Upper lobe of left lung (tissue), 6 donors: ENCODE measurements at regions not wholly inside any gene's neighbourhood (a gene's known extent, or its start where the extent isn't known, plus 50 kb on each side); places are given as distances from the start of the nearest gene placed in this dataset.

Experiments
- ATAC-seq, 2 donors: fragments of 200-7000 bp; cut with Tn5 transposase; one replicate each; pipeline ENCODE4 v1.9.1; 2022; ENCODE audit warnings: mild to moderate bottlenecking in 2 of 2, moderate library complexity in 2 of 2; ENCODE audit not compliant: low FRiP score in 2 of 2
- DNase-seq, 2 donors: peaks; one replicate each; pipeline ENCODE4 v3.0.0-alpha.2; 2019 to 2020
- H3K27ac ChIP-seq, 4 donors: fragments of 200-600 bp; sonication (generic); one replicate each; pipeline ENCODE4 v1.5.1; 2016 to 2019
- H3K27me3 ChIP-seq, 4 donors: fragments of 200-600 bp; sonication (generic); one replicate each; pipeline ENCODE4 v1.5.1; 2017 to 2019
- H3K36me3 ChIP-seq, 4 donors: fragments of 200-600 bp; sonication (generic); one replicate each; pipeline ENCODE4 v1.5.1; 2016 to 2019
- H3K4me1 ChIP-seq, 4 donors: fragments of 200-600 bp; sonication (generic); one replicate each; pipeline ENCODE4 v1.5.1; 2018 to 2019
- H3K4me3 ChIP-seq, 4 donors: fragments of 200-600 bp; sonication (generic); one replicate each; pipeline ENCODE4 v1.5.1; 2017 to 2019; ENCODE audit warnings: mild to moderate bottlenecking in 2 of 4, moderate library complexity in 1 of 4
- H3K9me3 ChIP-seq, 4 donors: fragments of 200-600 bp; sonication (generic); one replicate each; pipeline ENCODE4 v1.5.1; 2018 to 2019
- CTCF ChIP-seq, 6 experiments: fragments of 450-650 bp in 4 of 6; fragments of 200-600 bp in 2 of 6; sonication (generic) in 2 of 6; IDR thresholded peaks; one replicate each; pipeline ENCODE4 v1.5.1; 2016 to 2019; ENCODE audit warnings: antibody characterized with exemption in 6 of 6
- EP300 ChIP-seq, 4 donors: sonication (generic); formaldehyde crosslinking; IDR thresholded peaks; one replicate each; pipeline ENCODE4 v1.5.1; 2017; ENCODE audit warnings: antibody characterized with exemption in 4 of 4, control low read depth in 2 of 4
- POLR2A ChIP-seq, 4 donors: fragments of 450-650 bp; IDR thresholded peaks; one replicate each; pipeline ENCODE4 v1.5.1; 2016 to 2017; ENCODE audit warnings: antibody characterized with exemption in 4 of 4, mild to moderate bottlenecking in 2 of 4
- POLR2AphosphoS5 ChIP-seq, 2 donors: sonication (generic); formaldehyde crosslinking; IDR thresholded peaks; one replicate each; pipeline ENCODE4 v1.5.1; 2017; ENCODE audit warnings: antibody characterized with exemption in 2 of 2
- WGBS, 2 donors: methylation state at CpG; one replicate each; pipeline ENCODE4 v1.1.5; 2017 to 2018; 5-methylcytosine and 5-hydroxymethylcytosine counted together
- donor health status: DM: no; HTN: no; CAD: no; lungs with moderate emphysema.
- donor health status: DM: no; HTN: yes; CAD: no; lungs with severe emphysema.

GRCh38 chr5:79898611-79899010 lies 92.5 kb downstream of the MTX3 start:
- Histone ChIP-seq H3K36me3 (no peaks in the 10 kb centered on the region), H3K27me3 (no peaks in the 10 kb centered on the region), H3K4me1 (no peaks in the 10 kb centered on the region), H3K4me3 (no peak overlapping the region), H3K27ac (no peak overlapping the region), H3K9me3 (no peaks in the 10 kb centered on the region)
- whole genome bisulfite sequencing, 2 donors = 39 to 54% methylated on average over 1 of the region's 1 CpG
- no peak for TF ChIP-seq EP300 (IDR thresholded peaks at IDR 0.05)
- TF ChIP-seq CTCF (IDR thresholded peaks at IDR 0.05) = no peak
- no peak for TF ChIP-seq POLR2A (IDR thresholded peaks at IDR 0.05)
- TF ChIP-seq POLR2AphosphoS5 (IDR thresholded peaks at IDR 0.05) = no peak
- DNase-seq (no peak), ATAC-seq (no peak)

GRCh38 chr5:79893976-79894375 lies 97.1 kb downstream of the MTX3 start:
- H3K27ac ChIP-seq = no peak overlapping the region
- H3K36me3 ChIP-seq = no peaks in the 10 kb centered on the region
- ATAC-seq = no peak
- no peaks in the 10 kb centered on the region for H3K27me3 ChIP-seq
- no peak for DNase-seq
- no peaks in the 10 kb centered on the region for H3K9me3 ChIP-seq
- TF ChIP-seq POLR2AphosphoS5 (IDR thresholded peaks at IDR 0.05) (no peak), POLR2A (IDR thresholded peaks at IDR 0.05) (no peak), EP300 (IDR thresholded peaks at IDR 0.05) (no peak), CTCF (IDR thresholded peaks at IDR 0.05) (no peak)
- no peak overlapping the region for H3K4me3 ChIP-seq
- WGBS, 2 donors = 53 to 60% methylated on average over 3 of the region's 3 CpGs
- H3K4me1 ChIP-seq = no peaks in the 10 kb centered on the region

GRCh38 chr5:79893485-79893884 lies 97.6 kb downstream of the MTX3 start:
- no peak for ATAC-seq
- no peaks in the 10 kb centered on the region for H3K4me1 ChIP-seq
- 65 to 69% methylated on average over 1 of the region's 1 CpG for WGBS, 2 donors
- H3K9me3 ChIP-seq = no peaks in the 10 kb centered on the region
- no peak for DNase-seq
- H3K27ac ChIP-seq = no peak overlapping the region
- H3K36me3 ChIP-seq = no peaks in the 10 kb centered on the region
- H3K4me3 ChIP-seq = no peak overlapping the region
- H3K27me3 ChIP-seq = no peaks in the 10 kb centered on the region
- TF ChIP-seq POLR2A (IDR thresholded peaks at IDR 0.05) = no peak

GRCh38 chr5:79890930-79891249 lies 100.2 kb downstream of the MTX3 start:
- no peak overlapping the region for H3K4me3 ChIP-seq
- ATAC-seq (no peak), DNase-seq (no peak)
- H3K4me1 ChIP-seq = no peaks in the 10 kb centered on the region
- no peak overlapping the region for H3K27ac ChIP-seq
- no peaks in the 10 kb centered on the region for H3K9me3 ChIP-seq
- 84 to 85% methylated on average over 5 of the region's 5 CpGs for WGBS, 2 donors
- no peak for TF ChIP-seq POLR2A (IDR thresholded peaks at IDR 0.05)
- TF ChIP-seq POLR2AphosphoS5 (IDR thresholded peaks at IDR 0.05) = no peak
- no peak for TF ChIP-seq EP300 (IDR thresholded peaks at IDR 0.05)
- no peak for TF ChIP-seq CTCF (IDR thresholded peaks at IDR 0.05)
- H3K27me3 ChIP-seq = no peaks in the 10 kb centered on the region
- H3K36me3 ChIP-seq = no peaks in the 10 kb centered on the region

GRCh38 chr5:79890119-79890929 lies 100.7 kb downstream of the MTX3 start:
- no peak for ATAC-seq
- Histone ChIP-seq H3K4me3 (no peak overlapping the region), H3K36me3 (no peaks in the 10 kb centered on the region), H3K9me3 (no peaks in the 10 kb centered on the region), H3K27me3 (no peaks in the 10 kb centered on the region), H3K27ac (no peak overlapping the region), H3K4me1 (no peaks in the 10 kb centered on the region)
- 66 to 70% methylated on average over 4 of the region's 4 CpGs for WGBS, 2 donors
- TF ChIP-seq POLR2A (IDR thresholded peaks at IDR 0.05) (no peak), EP300 (IDR thresholded peaks at IDR 0.05) (no peak), POLR2AphosphoS5 (IDR thresholded peaks at IDR 0.05) (no peak), CTCF (IDR thresholded peaks at IDR 0.05) (no peak)
- no peak for DNase-seq
